HG03521 (cell line): ENCODE measurements at regions not wholly inside any gene's neighbourhood (a gene's known extent, or its start where the extent isn't known, plus 50 kb on each side); places are given as distances from the start of the nearest gene placed in this dataset.

Source experiments
- ATAC-seq: cut with Tn5 transposase; IDR thresholded peaks from one replicate; pipeline ENCODE4 v1.9.1; 2021; ENCODE audit warnings: mild to moderate bottlenecking, moderate library complexity; ENCODE audit not compliant: unreplicated experiment

DNA sequence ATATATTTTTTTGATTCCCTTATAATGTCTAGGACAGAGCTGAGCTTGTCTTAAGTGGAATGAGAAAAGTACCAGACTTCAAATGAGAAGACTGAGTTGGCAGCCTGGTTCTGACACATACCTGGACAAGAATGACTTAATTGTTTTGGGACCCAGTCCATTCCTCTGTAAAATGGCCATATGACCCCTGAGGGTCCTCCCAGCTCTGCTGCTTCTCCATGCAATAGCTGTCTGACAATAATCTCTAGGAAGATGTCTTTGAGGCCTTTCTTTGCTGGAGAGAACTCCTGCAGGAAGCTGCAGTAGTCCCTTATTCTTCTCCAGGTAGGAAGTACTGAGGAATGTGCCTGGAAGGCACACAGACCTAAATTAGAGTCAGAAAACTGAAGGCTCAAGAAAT, 55.9 kb upstream of the SLIT3 start:
- no peak for ATAC-seq

GRCh38 chr5:169356181-169356580, 55.2 kb upstream of the SLIT3 start:
- no peak for ATAC-seq

DNA sequence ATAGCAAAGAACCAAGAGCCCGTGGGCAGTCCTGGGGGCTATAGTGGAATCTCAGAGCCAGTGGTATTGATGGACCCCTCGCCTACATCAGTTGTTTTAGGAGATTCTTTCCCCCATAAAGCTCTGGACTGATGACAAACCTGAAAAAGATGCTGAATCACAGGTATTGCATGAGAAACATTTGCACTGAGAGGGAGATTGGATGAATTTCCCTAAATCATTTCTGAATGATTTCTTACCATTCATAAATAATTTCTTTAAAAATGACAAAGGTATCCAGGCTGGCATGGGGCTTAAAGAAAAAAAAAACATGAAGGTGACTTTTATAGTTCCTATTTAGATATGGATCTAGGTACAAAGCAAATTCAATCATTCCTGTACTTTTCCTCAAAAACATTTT, 54.0 kb upstream of the SLIT3 start:
- no peak for ATAC-seq

- no peak for ATAC-seq
These were observed 53.3 kb upstream of the SLIT3 start for GRCh38 chr5:169354263-169354662.

DNA sequence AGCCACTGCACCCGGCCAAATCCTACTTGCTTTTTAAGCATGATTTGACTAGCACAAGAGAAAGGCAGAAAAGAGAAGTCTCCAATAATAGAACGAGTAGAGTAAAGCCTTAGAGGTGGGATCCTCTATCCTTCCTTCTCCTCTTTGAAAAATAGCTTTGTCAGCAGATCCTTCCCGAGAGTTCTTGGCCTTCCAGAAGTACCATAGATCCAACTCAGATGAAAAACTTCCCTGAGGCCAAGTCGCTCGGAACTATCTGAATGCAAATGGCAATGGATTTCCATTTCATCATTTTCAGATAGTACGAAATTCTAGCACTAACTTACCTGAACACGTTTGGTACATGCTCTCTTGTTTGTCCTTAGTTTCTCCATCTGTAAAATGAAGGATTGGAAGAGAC, 52.0 kb upstream of the SLIT3 start:
- no peak for ATAC-seq

DNA sequence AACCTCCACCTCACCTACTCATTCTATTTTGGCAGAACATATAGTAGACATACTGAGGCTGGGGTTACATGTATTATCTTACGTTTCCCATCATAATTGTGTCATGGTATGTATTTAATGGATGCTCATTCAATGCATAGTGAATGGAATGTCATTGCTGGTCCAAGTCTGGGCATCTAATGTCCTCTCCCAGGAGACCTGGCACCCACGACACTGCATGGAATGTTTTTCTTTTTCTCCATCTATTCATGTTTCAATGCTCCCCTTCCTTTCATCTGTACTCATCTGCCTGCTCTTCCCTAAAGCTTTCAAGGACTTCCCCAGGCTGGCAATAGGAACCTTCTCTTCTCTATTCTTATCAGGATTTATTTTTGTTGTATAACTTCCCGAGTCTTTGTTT, 50.8 kb upstream of the SLIT3 start:
- no peak for ATAC-seq

- no peak for ATAC-seq
These were observed 49.9 kb upstream of the SLIT3 start for GRCh38 chr5:169350759-169351240.
